ENCODE measurements at regions not wholly inside any gene's neighbourhood (a gene's known extent, or its start where the extent isn't known, plus 50 kb on each side); places are given as distances from the start of the nearest gene placed in this dataset.

DNA sequence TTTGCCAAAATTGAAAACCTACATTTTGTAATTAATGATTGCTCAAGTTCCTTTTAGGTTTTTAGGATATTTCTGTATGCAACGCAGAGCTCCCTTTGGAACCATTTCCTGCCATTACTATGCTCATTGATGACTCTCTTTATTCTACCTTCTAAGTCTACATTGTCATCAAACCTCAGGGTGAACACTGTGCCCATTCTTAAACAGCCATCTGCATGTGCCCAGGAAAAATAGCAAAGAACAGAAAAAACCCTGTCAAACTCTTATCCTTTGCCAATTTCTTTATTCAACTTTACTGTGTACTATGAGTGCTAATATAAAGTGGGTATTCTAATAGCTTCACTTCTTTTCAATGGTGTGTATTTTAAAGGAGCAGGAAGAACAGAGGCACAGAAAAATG is 1455.9 kb downstream of the ADGRL3 start:
- no peak for ATAC-seq (ENCODE audit: low read depth)
- no peak overlapping the region for H3K23ac ChIP-seq (ENCODE audit: low read depth, low read length)
- no peak overlapping the region for H3K9ac ChIP-seq (ENCODE audit: low read depth, low read length)
- H3K36me3 ChIP-seq (ENCODE audit: control insufficient read depth, insufficient read depth, low read length) = no peaks in the 10 kb centered on the region
- POLR2A ChIA-PET (ENCODE audit: unreplicated experiment) = no interaction called here
- no peak for DNase-seq
- BruUV-seq (replicated peaks) = no TSS peak
- no peak overlapping the region for H2AK5ac ChIP-seq (ENCODE audit: low read depth, low read length)
- no peak overlapping the region for H2BK5ac ChIP-seq (ENCODE audit: low read depth, low read length, poor library complexity, severe bottlenecking)
- intact Hi-C loops (cut with micrococcal nuclease) = no loop called here
- H3K9me3 ChIP-seq (ENCODE audit: control insufficient read depth, insufficient read depth, low read length) = peaks cover 3% of the 10 kb centered on the region; the same call in 1 of the 2 replicates
- H3K4me3 ChIP-seq (ENCODE audit: insufficient read depth, low read depth, low read length) = no peak overlapping the region
- no peak overlapping the region for H3K14ac ChIP-seq (replicated peaks; ENCODE audit: low read depth, low read length)
- in situ Hi-C loops (cut with MboI; ENCODE audit: low sequenced_read_pairs) = no loop called here
- H2BK20ac ChIP-seq (ENCODE audit: low read depth, low read length) = no peak overlapping the region
- no peaks in the 10 kb centered on the region for H3K9me1 ChIP-seq (ENCODE audit: insufficient read depth, low read length)
- no peaks in the 10 kb centered on the region for H3K4me1 ChIP-seq (ENCODE audit: control insufficient read depth, insufficient read depth, low read length)
- H2BK15ac ChIP-seq (ENCODE audit: low read depth, low read length) = no peak overlapping the region
- H2AK9ac ChIP-seq (replicated peaks; ENCODE audit: low read depth, low read length, poor library complexity) = no peak overlapping the region
- H2AFZ ChIP-seq (replicated peaks; ENCODE audit: low read length, poor library complexity) = no peak overlapping the region
- no peaks in the 10 kb centered on the region for H3K79me1 ChIP-seq (ENCODE audit: low read depth in 1 of 2, low read length in 2 of 2)
- no peak overlapping the region for H3K27ac ChIP-seq (ENCODE audit: insufficient read depth, low read length)
- no peak overlapping the region for H4K91ac ChIP-seq (ENCODE audit: insufficient read depth, low read depth, low read length)
- no peaks in the 10 kb centered on the region for H3K27me3 ChIP-seq (ENCODE audit: control insufficient read depth, insufficient read depth, low read length)
- no peak overlapping the region for H4K5ac ChIP-seq (ENCODE audit: low read depth, low read length)
- WGBS, 2 experiments (ENCODE audit: extremely low coverage in 2 of 2, insufficient read length in 1 of 2) = no CpG with 5 or more reads among the region's 1 CpG
- H4K20me1 ChIP-seq (ENCODE audit: insufficient read depth, low read length) = no peaks in the 10 kb centered on the region
- H3K4ac ChIP-seq (ENCODE audit: low read depth, low read length) = no peak overlapping the region
- H4K8ac ChIP-seq (ENCODE audit: low read depth in 2 of 2, low read length in 2 of 2) = no peak overlapping the region
- no peak overlapping the region for H3K18ac ChIP-seq (ENCODE audit: low read depth, low read length)
- no peak overlapping the region for H3K56ac ChIP-seq (ENCODE audit: extremely low read depth, insufficient read depth, low read length)
- no peak overlapping the region for H3K4me2 ChIP-seq (ENCODE audit: low read depth, low read length)
- TF ChIP-seq, protein P1, sequence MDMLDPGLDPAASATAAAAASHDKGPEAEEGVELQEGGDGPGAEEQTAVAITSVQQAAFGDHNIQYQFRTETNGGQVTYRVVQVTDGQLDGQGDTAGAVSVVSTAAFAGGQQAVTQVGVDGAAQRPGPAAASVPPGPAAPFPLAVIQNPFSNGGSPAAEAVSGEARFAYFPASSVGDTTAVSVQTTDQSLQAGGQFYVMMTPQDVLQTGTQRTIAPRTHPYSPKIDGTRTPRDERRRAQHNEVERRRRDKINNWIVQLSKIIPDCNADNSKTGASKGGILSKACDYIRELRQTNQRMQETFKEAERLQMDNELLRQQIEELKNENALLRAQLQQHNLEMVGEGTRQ (IDR thresholded peaks at IDR 0.05; ENCODE audit: low read depth, low read length) = no peak
- TF ChIP-seq CEBPB (IDR thresholded peaks at IDR 0.05; ENCODE audit: low read depth, low read length) (no peak), POLR2A (IDR thresholded peaks at IDR 0.05; ENCODE audit: low read depth, low read length) (no peak), FOS (IDR thresholded peaks at IDR 0.05; ENCODE audit: low read depth, low read length) (no peak), NFE2L2 (IDR thresholded peaks at IDR 0.05; ENCODE audit: low read depth, low read length) (no peak), CHD1 (IDR thresholded peaks at IDR 0.05; ENCODE audit: low read depth, low read length) (no peak), RAD21 (IDR thresholded peaks at IDR 0.05; ENCODE audit: low read length) (no peak), MAZ (IDR thresholded peaks at IDR 0.05; ENCODE audit: borderline replicate concordance, low read depth, low read length) (no peak), RCOR1 (IDR thresholded peaks at IDR 0.05; ENCODE audit: insufficient replicate concordance, low read length) (no peak), SMC3 (IDR thresholded peaks at IDR 0.05; ENCODE audit: low read depth, low read length) (no peak), BHLHE40 (IDR thresholded peaks at IDR 0.05; ENCODE audit: low read depth, low read length) (no peak), MAFK (IDR thresholded peaks at IDR 0.05; ENCODE audit: low read depth, low read length) (no peak)
- TF ChIP-seq, protein P2, sequence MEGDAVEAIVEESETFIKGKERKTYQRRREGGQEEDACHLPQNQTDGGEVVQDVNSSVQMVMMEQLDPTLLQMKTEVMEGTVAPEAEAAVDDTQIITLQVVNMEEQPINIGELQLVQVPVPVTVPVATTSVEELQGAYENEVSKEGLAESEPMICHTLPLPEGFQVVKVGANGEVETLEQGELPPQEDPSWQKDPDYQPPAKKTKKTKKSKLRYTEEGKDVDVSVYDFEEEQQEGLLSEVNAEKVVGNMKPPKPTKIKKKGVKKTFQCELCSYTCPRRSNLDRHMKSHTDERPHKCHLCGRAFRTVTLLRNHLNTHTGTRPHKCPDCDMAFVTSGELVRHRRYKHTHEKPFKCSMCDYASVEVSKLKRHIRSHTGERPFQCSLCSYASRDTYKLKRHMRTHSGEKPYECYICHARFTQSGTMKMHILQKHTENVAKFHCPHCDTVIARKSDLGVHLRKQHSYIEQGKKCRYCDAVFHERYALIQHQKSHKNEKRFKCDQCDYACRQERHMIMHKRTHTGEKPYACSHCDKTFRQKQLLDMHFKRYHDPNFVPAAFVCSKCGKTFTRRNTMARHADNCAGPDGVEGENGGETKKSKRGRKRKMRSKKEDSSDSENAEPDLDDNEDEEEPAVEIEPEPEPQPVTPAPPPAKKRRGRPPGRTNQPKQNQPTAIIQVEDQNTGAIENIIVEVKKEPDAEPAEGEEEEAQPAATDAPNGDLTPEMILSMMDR (conservative IDR thresholded peaks at IDR 0.05; ENCODE audit: low read depth, low read length) = no peak
- TF ChIP-seq, protein P3, sequence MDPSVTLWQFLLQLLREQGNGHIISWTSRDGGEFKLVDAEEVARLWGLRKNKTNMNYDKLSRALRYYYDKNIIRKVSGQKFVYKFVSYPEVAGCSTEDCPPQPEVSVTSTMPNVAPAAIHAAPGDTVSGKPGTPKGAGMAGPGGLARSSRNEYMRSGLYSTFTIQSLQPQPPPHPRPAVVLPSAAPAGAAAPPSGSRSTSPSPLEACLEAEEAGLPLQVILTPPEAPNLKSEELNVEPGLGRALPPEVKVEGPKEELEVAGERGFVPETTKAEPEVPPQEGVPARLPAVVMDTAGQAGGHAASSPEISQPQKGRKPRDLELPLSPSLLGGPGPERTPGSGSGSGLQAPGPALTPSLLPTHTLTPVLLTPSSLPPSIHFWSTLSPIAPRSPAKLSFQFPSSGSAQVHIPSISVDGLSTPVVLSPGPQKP (IDR thresholded peaks at IDR 0.05; ENCODE audit: borderline replicate concordance, low read depth, low read length) = no peak
- dilution Hi-C loops (cut with HindIII; ENCODE audit: low sequenced_read_pairs, unreplicated experiment) = no loop called here
- CTCF ChIA-PET = no interaction called here
- H2BK120ac ChIP-seq (ENCODE audit: low read depth, low read length) = no peak overlapping the region

Data from IMR-90 (cell line).